GM18499 (cell line): ENCODE measurements at regions not wholly inside any gene's neighbourhood (a gene's known extent, or its start where the extent isn't known, plus 50 kb on each side); places are given as distances from the start of the nearest gene placed in this dataset.

Source experiments
- ATAC-seq: cut with Tn5 transposase; IDR thresholded peaks from one replicate; pipeline ENCODE4 v1.9.1; 2021; ENCODE audit warnings: moderate number of reproducible peaks; ENCODE audit not compliant: insufficient read depth, unreplicated experiment

DNA sequence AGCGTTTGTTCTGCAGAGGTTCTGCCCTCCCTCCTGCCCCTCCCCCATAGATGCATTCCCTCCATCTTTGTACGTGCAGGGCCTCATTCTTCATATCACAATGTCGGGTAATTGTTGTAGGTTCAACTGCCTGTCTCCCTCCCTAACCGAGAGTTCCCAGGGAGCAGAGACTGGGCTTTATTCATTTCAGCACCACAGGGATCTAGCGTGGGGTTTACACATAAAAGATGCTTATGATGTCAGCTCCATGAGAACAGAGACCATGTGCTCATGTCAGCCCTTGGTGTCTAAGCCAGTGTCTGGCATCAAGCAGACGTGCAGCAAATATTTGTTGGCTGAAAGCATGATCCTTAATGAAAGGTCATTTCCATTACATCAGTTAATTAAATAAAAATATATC is 298.9 kb upstream of the TRIB2 start:
- ATAC-seq: no peak

GRCh38 chr2:12419803-12420202 is 296.9 kb upstream of the TRIB2 start:
- ATAC-seq: no peak

DNA sequence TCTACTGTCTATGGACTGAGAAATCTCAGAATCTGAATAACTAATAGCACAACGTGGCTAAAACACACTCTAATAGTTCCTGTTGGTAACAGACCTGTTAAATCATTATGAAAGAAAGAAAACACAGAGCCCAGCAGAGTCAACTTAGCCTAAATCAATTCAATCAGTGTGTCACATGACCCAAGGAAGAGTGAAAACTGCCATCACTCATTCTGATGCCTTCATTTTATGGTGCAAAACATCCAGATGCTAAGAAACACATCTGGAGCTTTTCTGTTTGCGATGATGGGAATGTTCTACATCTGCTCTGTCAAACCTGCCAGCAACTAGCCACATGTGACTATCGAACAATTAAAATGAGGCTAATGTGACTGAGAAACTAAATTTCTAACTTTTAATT is 295.7 kb upstream of the TRIB2 start:
- ATAC-seq: no peak

- ATAC-seq: no peak
These were observed 292.5 kb upstream of the TRIB2 start for GRCh38 chr2:12424219-12424618.

DNA sequence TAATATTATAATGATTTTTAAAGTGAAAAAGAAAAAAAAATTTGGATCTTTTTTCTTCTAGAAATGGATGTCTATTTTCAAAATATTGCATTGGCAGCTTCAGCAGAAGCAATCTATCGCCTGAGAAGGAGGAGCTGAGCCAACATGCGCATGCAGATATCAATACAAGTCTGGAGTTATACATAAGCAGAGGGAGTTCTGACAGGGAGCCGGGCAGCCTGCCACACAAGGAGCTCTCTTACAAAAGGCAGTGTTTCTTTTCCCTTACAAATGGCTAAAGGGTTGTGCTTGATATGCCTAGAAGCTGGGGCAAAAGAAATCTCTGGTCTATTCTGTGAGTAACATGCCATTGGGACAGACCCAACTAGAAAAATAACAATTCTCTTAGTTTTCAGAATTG is 291.9 kb upstream of the TRIB2 start:
- no peak for ATAC-seq

GRCh38 chr2:12428324-12428723 is 288.4 kb upstream of the TRIB2 start:
- ATAC-seq: no peak

- no peak for ATAC-seq
These were observed 287.9 kb upstream of the TRIB2 start for GRCh38 chr2:12428786-12429185.

GRCh38 chr2:12429779-12430406 is 286.8 kb upstream of the TRIB2 start:
- no peak for ATAC-seq

DNA sequence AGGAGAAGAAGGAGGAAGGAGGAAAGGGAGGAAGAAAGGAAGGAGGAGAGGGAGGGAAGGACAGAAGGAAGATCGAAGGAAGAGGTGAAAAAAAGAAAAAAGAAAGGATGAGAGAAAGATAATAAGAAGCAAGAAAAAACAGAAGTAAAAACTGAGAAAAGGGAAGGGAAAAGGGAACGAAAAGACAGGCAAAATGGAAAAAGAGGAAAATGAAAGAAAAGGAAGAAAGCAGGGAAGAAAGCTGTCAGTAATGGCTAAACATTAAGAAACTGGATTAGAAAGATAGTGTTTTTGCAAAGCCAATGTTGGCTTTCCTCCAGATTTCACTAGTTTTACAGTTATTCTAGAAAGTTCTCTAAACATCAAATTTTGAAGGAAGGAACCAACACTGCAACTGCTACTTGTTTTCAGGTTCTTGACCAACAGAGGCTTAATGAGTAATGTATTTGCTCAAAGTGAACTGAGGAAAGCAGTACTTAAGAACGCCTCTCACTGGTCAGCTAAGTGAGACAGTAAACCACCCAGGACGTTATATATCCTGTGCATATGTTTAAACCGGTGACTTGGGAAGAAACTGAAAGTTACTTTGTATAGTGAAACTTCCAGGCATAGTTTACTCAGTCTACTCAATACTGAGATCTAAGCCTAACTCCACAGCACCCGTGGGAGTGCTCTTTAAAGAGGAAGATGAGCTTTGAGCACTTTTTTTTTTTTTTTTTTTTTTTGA is 286.2 kb upstream of the TRIB2 start:
- peak; percentile 97 for ATAC-seq

DNA sequence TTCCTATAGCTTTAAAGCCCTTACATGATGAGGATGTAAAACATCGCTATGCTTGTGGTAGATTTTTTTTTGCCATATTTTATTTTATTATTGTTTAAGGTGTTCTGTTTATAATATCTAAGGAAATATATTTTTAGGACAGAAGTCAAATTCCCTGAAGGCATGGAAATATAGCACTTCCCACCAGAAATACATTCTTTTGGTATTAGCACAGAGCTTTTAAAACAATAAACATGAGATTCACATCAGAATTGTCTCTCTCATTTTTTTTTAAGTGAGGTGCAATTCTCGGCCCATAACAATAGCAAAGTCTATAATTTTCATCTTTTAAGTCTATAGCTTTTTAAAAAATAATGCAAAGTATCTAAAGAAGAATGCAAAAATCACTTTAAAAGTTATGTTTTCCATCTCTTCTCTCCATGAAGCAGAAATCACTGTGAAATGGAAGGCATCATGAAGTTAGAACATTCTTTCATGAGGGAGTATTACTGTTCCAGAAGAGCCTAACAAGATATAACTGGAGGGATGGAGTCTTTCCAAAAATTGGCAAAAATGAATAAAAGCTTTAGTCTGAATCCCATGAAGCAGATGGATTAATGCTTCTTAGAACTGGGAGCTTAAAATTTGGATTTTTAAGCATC is 283.6 kb upstream of the TRIB2 start:
- ATAC-seq: no peak

- no peak for ATAC-seq
These were observed 283.1 kb upstream of the TRIB2 start for GRCh38 chr2:12433626-12433990.

GRCh38 chr2:12434630-12435098 is 282.1 kb upstream of the TRIB2 start:
- ATAC-seq: no peak

DNA sequence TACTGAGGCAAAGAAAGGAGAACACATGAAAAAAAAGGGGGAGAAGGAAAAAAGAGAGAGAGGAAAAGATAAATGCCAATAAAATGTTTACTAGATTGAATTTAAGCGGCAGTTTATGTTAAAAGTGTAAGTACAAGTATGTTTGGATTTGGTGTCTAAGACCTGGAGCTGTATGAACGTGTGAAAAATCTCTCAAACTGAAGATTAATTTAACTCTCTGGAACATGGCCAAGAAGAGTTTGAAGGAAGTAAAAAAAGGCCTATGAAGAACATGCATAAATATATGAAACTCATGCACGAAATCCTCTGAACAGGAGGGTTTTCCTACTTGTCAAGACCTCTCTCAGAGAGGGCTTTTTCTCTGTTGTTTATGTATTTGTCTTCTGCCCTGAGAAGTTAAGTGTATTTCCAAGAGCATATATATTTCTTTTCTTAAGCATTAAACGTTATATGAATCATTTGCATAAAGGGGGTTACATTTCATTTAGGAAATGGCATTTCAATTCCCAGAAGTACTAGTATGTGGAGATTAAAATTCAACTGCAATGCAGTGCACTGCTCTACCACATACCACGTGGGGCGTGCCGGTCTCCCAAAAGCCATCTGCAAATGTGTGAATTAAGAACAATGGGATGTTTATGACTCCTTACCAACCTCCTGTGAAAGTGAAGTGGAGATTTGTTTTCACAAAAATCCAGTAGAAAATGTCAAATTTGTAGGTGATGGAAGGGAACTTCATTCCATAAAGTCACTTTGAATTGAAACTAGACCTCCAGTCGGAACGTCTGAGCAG is 281.1 kb upstream of the TRIB2 start:
- ATAC-seq: no peak

DNA sequence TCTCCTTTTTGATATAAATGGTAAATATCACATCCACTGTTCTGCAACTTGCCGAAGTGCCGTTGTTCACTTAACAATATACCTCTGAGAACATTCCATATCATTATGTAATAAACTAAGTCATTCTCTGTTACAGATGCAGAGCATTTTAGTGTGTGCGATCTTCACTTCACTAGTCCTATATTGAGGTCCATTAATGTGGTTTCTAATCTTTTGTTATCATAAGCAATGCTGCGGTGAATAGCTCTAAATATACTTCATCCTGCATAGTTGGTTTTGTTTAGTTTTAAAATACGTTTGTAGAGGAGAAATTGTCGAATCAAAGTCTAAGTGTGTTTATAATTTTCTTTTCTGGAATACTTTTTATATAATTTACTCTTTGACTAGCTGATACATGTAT is 280.3 kb upstream of the TRIB2 start:
- ATAC-seq: no peak

- no peak for ATAC-seq
These were observed 279.7 kb upstream of the TRIB2 start for GRCh38 chr2:12436935-12437561.

- no peak for ATAC-seq
These were observed 276.0 kb upstream of the TRIB2 start for GRCh38 chr2:12440731-12441130.

DNA sequence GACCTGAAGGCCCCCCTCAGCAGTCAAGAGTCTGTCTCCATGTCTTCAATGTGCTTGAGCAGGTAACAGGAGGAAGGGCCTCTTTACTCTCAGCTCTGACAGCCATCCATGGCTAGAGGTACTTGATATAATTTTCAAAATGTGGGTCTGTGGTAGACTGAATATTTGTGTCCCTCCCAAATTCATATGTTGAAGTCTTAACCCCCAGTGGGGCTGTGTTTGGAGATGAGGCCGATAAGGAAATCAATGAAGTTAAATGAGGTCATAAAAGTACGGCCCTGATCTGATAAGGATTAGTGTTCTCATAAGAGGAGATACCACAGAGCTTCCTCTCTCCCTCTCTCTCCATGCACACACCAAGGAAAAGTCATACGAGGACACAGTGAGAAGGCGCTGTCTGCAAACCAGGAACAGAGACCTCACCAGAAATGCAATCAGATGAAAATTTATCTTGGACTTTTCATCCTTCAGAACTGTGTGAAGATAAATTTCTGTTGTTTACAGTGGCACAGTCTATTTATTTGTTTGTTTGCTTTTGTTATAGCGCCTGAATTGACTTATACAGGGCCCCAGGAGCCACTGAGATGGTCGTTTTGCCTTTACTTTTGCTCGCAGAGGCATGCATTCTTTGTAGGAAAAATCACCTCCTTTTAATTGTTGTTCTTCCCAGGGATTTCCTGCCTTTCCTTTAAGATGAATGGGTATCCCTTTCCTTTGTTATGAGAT is 274.8 kb upstream of the TRIB2 start:
- ATAC-seq: no peak

GRCh38 chr2:12442476-12442847 is 274.3 kb upstream of the TRIB2 start:
- ATAC-seq: no peak

DNA sequence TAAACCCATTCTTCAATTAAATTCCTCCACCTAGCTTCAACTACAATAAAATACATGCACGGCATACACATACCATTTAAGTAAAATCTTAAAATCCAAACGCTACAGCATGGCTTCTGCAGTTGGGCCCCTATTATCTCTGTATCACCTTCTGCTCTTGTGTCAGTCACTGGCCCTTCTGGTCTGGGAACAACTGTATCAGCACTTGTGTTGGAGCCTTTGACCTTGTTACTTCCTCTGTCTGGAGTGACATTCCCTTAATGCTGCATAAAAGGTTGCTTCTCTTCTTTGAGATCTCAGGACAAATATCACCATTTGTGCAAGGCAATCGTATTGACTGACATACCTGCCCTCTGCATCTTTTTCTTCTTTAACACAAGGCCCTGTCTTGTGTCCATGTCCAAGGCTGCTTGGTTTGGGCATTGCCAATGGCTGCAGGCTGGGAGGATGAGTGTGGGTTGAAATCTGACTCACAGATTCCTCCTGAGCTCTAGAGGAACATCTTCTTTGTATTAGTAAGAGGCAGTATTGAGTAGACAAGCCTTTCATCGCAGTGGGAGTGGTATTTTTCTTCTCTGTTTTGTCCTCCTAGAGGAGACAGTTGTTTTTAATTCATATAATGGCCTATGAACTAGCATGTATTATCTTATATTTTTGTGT is 267.8 kb upstream of the TRIB2 start:
- no peak for ATAC-seq
